ENCODE measurements at regions not wholly inside any gene's neighbourhood (a gene's known extent, or its start where the extent isn't known, plus 50 kb on each side); places are given as distances from the start of the nearest gene placed in this dataset.
"Not testable (repeated sequence)": the region's sequence is repeated elsewhere in the genome, so short reads cannot be mapped to it uniquely, and the experiment has no call there.

- no peak for DNase-seq (ENCODE audit: low read depth)
Measured at GRCh38 chr3:107213044-107213669, 164.1 kb upstream of the CCDC54 start.

DNA sequence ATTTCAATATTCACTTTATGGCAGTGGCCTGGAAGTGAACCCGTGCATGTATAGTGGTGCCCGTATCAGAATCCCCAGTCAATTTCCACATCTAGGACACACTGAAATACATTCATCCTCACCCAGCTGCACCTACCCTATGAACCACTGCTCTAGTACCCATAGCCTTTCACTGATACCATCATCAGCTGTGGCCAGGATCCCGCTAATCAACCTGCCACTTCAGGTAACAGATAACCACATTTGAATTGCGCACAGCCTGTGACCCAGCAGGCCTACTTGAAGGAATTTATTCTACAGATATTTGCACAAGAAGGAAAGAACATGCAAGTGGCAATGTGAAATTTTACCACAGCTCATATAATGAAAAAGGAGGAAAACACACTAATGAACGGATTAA lies 161.0 kb upstream of the CCDC54 start:
- DNase-seq (ENCODE audit: low read depth): no peak

GRCh38 chr3:107216711-107217110 lies 160.5 kb upstream of the CCDC54 start:
- no peak for DNase-seq (ENCODE audit: low read depth)

DNA sequence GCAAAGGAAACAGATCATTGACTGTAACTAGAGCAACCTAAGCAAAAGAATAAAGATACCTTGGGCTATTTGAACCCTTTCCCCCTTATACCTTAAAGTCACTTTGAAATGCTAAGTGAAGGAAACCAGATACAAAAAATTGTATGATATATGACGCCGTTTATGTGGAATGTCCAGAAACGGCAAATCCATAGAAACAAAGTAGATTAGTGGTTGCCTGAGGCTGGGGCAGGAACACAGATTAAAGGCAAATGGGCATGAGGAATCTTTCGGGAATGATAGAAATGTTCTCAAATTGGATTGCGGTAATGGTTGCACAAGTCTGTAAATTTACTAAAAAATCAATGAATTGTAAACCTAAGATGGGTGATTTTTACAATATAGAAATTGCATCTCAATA lies 160.1 kb upstream of the CCDC54 start:
- DNase-seq (ENCODE audit: low read depth): peak; percentile 63

- DNase-seq (ENCODE audit: low read depth): no peak
Measured at GRCh38 chr3:107218864-107219269, 158.4 kb upstream of the CCDC54 start.

GRCh38 chr3:107220538-107220937 lies 156.7 kb upstream of the CCDC54 start:
- no peak for DNase-seq (ENCODE audit: low read depth)

DNA sequence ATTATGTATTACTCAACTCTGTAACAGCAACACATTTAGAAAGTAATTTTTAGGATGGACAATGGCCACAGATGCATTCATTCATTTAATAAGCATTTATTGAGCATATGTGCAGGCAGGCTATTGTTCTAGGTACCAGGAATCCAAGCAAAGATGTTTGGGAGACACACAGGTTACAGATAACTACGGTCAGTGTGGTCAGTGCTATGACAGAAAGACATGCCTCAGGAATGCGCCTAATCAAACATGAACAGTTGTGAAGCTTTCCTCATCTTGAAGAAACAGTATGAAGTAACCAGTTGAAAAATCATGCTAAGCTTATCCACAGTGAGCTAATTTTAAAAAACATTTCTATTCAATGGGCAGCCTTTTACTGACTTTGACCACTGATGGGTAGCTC lies 155.4 kb upstream of the CCDC54 start:
- no peak for DNase-seq (ENCODE audit: low read depth)

GRCh38 chr3:107222907-107223306 lies 154.3 kb upstream of the CCDC54 start:
- no peak for DNase-seq (ENCODE audit: low read depth)

DNA sequence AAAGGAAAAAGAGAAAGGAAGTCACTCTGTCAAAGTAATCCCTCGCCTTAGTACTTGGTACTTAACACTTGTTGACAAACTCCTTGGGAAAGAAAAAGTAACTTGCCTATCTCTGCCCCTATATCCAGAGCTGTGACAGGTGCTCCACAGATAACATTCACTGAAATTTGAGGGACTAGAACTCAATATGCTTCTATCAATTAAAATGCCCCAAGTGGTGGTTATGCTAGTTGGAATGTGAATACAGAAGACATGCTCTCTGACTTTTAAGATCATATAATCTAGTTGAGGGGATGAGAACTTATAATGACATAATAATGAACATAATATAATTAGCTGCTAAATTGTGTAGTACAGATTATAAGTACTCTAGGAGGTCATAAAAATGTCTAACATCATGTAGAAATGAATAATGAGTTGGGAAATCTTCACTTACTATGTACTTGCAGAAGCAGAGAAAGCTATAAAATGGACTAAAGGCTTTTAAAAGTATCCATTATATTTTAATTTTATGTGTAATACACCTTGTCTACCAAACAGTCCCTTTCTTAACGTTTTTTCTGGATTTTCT lies 153.1 kb upstream of the CCDC54 start:
- DNase-seq (ENCODE audit: low read depth): no peak

DNA sequence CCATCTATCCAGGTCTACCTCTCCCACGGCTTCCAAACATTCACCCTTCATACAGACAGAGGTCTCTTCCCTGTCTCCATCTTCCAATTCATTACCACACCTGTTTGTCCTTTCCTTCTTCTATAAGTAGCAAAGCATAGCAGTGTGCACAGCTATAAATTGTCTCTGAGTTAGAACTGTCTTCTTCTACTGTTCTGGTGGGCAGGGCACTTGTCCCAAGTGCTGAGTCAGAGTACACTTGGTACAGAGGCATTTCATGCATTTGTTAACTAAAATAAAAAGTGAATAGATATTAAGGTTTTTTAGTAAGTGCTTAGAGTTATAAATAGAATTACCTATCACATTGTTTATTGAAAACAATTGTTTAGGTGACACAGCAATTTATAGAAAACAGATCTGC lies 150.1 kb upstream of the CCDC54 start:
- DNase-seq (ENCODE audit: low read depth): peak; percentile 7

DNA sequence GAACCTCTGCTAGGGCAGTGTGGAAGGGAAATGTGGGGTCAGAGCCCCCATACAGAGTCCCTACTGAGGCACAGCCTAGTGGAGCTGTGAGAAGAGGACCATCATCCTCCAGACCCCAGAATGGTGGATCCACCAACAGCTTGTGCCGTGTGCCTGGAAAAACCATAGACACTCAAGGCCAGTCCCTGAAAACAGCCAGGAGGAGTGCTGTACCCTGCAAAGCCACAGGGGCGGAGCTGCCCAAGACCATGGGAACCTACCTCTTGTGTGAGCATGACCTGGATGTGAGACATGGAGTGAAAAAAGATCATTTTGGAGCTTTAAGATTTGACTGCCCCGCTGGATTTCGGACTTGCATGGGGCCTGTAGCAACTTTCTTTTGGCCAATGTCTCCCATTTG lies 143.4 kb upstream of the CCDC54 start:
- DNase-seq (ENCODE audit: low read depth): not testable (repeated sequence)

DNA sequence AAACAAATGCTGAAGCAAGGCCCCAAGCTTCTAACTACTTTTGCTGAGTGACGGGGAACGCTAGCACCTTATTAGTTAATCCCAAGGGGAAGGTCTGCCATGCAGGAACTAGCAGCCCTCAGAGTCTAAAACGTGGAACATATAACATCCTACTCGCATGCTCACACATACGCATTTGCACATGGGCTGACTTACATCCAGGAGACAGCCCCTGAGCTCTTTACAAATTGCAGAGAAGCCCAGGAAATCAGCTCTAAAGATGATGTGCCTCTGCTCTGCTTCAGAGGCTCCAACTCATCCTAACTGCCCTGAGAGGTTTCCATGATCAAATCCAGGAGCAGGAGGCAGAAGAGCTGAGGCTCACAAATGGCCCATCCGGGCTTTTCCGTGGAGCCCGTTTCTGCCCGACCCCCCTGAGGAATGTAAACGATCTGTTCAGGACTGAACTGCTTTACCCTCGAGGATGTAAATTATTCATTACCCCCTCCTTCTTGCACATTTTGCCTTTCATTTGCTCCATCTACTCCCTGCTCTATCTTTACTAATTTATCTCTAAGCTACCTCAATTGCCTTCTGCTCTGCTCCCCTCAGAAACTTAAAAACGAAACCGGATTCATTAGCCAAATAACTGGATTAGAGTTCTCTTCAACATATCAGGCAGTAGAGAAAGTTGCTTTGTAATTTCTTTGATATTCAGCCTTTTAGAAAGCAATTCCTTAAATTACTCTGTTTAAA lies 141.9 kb upstream of the CCDC54 start:
- no peak for DNase-seq (ENCODE audit: low read depth)

DNA sequence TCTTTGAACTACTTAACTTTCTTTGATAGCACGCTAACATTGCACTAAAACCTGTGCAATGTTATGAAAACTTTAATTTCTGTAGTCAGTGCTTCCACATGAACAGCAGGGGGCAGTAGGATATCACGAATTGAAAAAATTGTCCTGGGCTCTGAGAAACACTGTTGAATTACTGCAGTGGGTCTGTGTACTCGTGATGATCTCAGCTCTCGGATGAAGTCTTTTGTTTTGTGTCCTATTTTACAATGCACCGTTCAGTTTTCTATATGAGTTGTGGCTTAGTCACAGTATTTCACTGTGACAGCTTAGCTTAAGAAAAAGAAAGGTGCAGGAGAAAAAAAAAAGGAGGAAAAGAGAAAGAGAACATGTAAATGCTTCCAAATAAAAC lies 141.3 kb upstream of the CCDC54 start:
- DNase-seq (ENCODE audit: low read depth): peak; percentile 76

GRCh38 chr3:107236655-107237337 lies 140.4 kb upstream of the CCDC54 start:
- DNase-seq (ENCODE audit: low read depth): no peak

DNA sequence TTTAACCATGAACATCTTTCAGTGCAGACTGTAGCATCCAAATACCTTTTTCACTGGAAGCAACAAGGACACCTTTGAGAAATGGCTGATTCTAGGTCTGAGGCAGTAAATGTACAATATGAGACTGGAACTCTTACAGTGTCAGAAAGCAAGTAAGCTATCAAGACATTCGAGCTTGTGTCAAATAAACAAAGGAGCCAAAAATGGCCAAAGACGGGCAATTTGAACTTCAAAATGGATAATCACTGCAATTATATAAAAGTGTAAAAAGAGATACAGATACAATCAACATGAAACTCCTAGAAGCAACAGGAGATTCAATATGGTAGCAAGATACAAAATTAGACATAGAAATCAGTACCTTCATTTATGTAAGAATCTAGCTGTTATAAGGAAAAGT lies 138.5 kb upstream of the CCDC54 start:
- no peak for DNase-seq (ENCODE audit: low read depth)

GRCh38 chr3:107239703-107240102 lies 137.5 kb upstream of the CCDC54 start:
- DNase-seq (ENCODE audit: low read depth): no peak

DNA sequence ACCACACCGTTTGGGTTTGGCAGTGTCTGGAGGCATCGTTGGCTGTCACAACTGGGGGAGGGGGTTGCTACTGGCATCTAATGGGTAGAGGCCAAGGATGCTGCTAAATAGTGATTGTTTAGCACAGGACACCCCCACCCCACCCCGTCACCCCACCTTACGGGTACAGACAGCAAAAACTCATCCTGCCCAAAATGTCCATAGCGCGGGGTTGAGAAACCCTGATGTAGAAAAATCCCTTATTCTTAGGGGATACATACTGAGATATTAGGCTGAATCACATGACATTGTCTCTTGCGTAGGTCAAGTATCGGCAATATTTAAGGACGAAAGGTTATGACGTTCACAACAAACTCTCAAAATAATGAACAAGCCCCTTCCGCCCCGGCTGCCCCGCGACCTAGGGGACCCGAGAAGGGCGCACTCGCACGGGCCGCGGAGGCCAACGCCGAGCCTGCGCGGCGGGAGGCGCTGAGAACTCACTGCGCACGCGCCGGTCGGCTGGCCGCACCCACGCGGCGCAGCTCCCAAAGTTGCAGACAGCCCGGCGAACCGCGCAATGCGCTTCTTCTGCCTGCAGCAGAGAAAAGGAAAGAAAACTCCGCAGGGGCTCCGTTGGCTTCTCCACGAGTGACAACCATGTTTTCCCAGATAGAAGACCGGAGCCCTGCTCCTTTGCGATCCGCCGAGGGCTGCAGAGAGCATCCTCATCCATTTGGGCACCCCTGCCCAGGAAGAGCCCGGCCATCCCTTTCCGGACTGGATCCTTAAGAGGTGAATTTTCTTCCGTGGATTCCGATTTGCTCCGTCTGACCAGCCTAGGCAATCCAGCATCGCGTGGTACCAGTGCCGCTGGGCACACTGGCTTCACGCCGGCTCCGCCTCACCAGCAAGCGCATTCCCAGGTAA lies 136.8 kb upstream of the CCDC54 start:
- DNase-seq (ENCODE audit: low read depth): peak; percentile 39

DNA sequence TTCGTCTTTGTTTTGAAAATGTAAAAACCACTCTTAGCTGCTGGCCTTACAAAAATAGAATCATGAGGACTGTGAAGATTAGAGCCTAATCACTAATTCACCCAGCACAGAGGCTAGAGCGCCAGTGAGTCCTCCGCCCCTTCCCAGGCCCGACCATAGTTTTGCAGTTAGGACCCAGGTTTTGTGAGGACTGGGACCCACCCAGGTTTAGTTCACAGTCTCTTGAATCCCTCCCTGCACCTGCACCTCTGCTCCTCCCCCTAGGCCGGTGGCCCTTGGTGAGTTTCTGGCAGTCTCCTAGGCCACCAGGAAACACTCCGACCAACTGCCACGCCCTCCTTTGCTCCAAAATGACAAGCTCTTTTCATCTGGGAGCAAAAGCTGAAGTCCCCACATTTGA lies 136.0 kb upstream of the CCDC54 start:
- DNase-seq (ENCODE audit: low read depth): peak; percentile 12

DNA sequence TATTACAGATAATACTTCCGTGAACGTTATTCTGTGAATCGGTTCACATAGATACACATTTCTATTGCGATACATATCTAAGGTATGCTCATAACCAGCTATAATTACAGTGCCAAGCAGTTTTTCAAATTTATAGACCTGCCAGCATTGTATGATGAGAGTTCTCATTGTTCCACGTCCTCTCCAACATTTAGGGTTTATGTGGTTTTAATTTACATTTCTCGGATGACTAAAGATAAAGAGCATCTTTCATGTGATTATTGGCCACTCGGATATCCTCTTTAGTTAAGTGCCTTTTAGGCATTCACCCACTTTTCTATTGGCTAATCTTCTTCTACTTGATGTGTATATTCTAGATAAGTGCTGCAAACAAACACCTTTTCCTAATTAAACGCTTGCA lies 134.7 kb upstream of the CCDC54 start:
- no peak for DNase-seq (ENCODE audit: low read depth)

GRCh38 chr3:107247116-107247515 lies 130.1 kb upstream of the CCDC54 start:
- no peak for DNase-seq (ENCODE audit: low read depth)

- DNase-seq (ENCODE audit: low read depth): no peak
Measured at GRCh38 chr3:107249132-107249531, 128.1 kb upstream of the CCDC54 start.

- no peak for DNase-seq (ENCODE audit: low read depth)
Measured at GRCh38 chr3:107250221-107250620, 127.0 kb upstream of the CCDC54 start.
